NCI-H1417 treated with DMSO at 0.1 percent for 48 hours (cell line): ENCODE measurements at regions not wholly inside any gene's neighbourhood (a gene's known extent, or its start where the extent isn't known, plus 50 kb on each side); places are given as distances from the start of the nearest gene placed in this dataset.

Experiments used
- DNase-seq: peaks from one replicate; lab custom pipeline; 2025; lab: John Stamatoyannopoulos, UW

DNA sequence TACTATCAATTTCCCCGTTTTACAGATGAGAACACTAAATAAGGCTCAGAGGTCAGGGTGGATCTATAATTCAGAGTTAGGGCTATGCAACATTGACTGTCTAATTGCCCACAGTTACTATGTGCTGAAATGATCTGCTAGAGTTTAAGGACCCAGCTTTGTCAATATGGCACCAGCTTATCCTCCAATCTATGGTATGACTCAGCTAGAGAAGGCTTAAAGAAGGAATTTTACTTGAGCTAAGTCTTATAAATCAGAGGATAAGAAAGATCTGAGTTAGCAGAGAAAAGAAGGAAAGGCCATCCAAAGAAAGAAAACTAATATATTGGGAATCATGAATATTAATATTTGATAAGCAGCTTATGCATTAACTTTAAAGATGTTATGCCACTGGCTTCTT, 78.1 kb downstream of the ASB9 start:
- no peak for DNase-seq

GRCh38 chrX:15188039-15188438, 81.8 kb downstream of the ASB9 start:
- DNase-seq, result no peak

- no peak for DNase-seq
Measured at GRCh38 chrX:15177316-15177715, 92.6 kb downstream of the ASB9 start.

DNA sequence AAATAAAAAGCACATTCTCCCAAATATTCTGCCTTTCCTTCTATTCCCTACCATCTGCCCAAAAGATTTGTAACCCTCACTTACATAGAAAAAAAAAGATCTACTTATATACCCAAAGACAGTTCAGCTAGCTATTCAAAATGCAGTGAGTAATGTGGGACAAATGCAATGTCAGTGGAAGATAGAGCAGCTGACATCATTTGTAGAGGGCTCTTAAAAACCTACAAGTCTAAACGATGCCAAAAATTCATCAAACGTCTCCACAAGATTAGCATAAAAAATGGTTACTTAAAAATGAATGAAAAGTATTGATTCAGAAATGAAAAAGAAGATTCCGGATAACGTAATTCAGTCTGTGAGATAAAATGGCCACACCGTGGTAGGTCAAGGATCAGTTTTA, 96.5 kb downstream of the ASB9 start:
- no peak for DNase-seq

DNA sequence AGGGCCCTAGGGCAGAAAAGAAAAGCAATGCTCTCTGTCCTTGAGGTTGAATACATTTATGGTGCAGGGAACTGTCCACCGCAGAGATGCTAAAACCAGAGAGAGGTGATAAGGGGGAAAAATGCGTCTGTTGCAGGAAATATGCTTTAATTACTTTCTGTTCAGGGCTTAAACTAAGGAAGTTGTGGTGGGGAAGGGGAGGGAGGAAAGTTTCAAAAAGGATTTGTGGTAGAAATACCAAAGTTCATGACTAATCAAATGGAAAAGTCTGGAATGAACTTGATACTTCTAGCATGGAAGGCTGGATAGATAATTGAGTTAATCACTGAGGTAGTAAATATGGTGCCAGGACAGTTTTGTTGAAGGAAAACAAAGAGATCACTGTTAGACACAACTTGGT, 99.0 kb downstream of the ASB9 start:
- no peak for DNase-seq

GRCh38 chrX:15167826-15168225, 102.1 kb downstream of the ASB9 start:
- DNase-seq, result no peak

DNA sequence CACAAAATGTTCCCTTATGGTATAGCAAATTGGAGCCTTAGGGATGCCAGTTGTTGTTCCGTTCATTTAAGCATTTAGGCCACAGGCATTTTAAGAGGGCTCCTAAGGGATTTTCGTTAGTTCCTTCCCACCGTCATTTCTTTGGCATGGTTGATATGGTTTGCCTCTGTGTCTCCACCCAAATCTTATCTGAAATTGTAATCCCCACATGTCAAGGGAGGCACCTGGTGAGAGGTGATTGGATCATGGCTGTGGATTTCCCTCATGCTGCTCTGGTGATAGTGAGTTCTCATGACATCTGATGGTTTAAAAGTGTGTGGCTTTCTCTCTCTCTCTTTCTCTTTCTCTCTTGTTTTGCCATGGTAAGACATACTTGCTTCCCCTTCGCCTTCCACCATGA, 104.1 kb downstream of the ASB9 start:
- DNase-seq, result no peak

GRCh38 chrX:15163131-15163530, 106.8 kb downstream of the ASB9 start:
- no peak for DNase-seq

DNA sequence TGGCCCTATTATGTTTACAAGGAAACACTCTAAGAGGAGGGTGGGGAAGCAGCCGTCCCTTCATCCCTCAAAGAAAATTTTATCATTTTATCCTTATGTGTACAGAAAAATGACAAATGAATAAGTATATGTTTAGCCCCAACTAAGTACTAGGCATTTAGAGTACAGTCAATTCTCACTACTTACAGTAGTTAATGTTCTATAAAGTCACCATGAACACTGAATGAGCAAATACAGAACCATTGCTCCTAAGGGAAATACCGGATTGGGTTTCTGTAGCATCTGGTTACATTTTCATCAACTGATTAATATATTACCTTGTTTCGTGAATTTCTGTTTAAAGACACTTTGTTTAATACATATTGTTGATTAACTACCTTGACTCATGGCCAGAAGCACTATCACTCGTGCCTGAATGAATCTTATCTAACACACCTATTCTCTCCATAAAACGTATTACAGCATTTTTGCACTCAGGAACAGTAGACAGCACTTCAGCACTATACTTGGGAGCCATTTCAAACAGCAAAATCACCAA, 109.3 kb downstream of the ASB9 start:
- DNase-seq, result no peak

DNA sequence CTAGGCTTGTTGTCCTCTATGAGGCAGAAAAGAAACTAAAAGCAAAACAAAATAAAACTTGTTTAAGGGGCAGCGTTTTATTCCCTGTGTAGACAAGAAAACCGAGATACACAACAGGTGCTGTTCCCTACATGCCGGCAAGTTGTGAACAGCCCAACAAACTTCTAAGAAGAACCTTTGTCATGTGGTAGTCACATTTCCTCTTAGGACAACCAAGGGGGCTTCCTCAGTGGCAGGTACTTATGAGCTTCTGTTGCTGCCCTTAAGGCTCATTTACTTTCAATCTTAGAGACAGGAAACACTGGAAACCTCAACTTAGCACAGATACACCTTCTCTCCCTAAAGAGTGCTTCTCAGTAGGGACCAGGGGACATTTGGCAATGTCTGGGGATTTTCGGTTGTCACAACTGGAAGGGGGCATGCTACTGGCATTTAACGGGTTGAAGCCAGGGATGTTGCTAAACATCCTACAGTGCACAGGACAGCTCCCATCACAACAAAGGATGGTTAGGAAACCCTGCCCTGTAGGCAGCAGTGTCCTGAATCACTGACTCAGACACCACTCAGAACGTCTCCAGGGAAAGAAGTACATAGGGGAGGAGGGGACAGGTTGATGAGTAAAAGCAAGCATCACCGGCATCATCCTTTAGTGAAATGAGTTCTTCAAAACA, 111.0 kb downstream of the ASB9 start:
- no peak for DNase-seq

DNA sequence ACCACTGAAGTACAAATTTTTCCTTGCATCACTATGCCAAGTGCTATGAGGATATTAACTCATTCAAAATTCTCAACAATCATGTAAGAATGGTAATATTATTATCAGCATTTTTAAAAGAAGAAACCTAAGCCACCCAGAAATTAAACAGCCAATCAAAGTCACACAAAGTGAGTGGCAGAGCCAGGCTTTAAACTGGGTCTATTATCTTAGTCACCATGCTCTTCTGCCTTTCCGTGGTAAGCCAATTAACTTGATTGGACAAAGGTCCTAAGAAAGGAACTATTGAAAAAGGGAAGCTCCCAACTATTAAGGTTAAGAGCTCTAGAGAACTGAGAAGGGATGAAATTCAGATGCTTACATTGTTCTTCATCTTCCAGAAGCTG, 111.5 kb downstream of the ASB9 start:
- no peak for DNase-seq

DNA sequence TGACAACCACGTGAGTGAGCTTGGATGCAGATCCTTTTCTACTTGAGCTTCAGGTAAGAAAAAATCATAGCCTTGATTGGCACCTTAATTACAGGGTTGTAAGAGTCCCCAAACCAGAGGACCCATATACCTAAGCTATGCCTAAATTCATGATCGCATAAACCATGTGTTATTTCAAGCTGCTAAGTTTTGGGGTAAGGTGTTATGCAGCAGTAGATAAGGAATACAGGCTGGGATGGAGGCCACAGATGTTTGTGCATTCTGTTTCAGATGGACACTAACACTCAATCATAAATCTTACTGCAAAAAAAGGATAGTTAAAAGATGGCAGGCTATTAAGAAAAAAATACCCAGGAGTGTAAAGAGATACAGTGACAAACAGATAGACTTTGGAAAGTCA, 112.3 kb downstream of the ASB9 start:
- no peak for DNase-seq

DNA sequence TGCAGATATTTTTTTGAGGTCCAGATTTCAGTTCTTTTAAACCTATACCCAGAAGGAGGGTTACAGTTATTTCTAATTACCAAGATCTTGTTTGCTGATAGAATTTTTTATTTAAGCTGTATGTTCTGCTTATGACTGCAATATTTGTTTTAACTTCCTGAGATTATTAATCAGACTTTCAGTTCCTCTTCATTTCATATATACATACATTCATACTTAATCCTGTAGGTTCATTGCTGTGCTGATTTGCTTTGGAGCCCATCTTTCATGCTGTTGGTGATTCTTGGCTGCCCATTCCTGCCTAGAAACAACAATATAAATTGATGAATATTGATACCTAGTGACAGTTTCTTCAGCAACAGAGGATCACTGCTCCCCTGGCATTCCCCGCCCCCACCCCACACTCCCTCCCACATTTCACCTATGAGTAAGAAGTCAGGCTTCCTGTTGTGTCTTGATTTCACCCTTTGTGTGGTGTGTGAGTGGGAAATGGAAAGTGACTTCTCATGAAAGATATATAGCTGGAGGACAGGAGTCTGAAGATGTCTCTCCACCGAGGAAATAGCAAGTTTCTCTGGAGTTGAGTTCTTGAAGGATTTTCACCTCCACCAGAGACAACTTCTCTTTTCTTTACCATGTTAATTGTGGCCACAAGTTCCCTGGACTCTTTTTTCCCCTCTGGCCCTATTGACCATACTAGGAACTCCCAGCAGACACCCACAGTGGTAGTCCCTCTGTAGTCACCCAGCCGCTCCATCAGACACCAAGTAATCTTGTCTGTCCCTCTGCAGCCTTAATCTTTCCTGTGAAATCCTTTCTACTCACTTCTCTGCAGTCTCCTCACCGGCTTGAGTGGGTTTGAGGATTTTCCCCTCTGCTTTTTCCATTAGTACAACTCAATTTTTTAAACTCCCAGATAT, 118.4 kb downstream of the ASB9 start:
- DNase-seq, result no peak

- DNase-seq, result no peak
Measured at GRCh38 chrX:15150586-15150985, 119.3 kb downstream of the ASB9 start.

DNA sequence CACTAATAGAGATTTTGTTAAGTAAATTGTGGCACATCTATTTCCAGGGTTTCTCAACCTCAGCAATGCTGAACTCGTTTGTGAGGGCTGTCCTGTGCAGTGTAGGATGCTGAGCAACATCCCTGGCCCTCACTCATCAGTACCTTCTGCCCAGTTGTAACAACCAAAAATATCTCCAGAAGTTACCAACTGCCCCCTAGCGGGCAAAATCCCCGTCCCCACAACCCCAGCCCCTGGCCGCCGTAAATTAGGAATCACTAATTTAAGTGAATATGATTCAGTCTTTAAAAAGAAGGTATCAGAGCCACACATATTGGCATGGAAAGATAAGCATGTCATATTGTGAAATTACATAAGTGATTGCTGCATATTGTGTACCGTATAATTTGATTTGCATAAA, 123.4 kb downstream of the ASB9 start:
- DNase-seq, result no peak

- no peak for DNase-seq
Measured at GRCh38 chrX:15143825-15144121, 126.1 kb downstream of the ASB9 start.

DNA sequence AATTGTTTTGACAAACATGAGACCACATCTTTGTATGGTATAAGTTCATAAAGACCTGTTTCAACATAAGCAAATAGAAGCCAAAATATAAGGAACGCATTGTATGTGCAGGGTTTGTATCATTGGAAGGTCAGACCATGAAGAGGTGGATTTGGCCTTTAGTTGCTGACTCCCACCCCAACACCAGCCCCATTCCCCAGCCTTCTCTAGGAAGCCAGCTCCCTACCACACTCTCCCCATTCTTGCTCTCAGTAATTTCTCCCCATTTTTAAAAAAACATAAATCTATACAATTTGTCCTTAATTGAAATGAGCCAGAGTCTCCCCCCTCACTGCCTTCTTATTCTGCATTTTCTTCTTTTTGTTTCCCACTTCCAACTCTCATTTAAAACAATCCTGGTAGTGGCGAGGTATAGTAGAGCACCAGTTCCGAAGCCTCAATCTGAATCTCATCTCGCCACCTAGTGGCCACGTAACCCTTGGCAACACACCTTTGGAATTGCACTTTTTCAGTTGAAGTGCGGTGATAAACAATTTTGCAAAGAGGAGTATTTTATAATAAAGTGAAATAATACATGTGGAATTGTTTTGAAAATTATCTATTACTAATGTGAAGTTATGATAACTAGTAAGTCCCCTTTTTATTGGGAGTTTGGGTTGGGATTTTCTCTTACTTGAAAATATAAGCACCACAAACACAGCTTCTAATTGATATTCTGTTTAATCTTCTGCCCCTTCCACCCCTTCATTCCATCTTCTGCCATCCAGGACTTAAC, 126.6 kb downstream of the ASB9 start:
- peak; percentile 17 for DNase-seq

DNA sequence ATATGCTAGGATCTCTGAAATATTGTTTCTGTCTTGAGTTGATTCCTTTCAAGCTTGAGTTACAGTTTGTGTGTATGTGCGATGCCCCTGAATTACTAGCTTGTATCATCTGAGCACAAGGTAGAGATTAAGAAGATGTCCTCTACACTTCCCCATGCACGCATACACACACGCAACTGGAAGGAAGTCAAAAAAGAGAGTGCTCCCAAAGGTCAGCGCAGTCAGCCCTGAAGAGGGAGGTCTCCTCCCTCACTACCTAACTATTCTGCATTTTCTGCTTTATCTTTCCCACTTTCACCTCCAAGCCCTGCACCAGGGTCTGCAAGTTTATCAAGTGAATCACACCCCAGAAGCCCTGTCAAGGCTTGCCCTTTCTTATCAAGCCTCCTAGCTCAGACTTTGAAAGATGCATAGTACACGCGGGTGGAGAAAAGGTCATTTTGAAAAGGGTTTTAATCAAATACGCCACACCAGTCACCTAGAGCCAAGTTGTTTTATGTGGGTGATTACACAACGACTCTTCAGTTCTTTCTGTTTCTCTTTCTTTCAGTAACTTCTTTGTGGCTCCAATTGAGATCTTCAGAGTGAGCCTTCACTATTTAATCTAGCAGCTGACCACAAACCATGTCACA, 127.7 kb downstream of the ASB9 start:
- DNase-seq, result no peak

GRCh38 chrX:15136795-15137194, 133.1 kb downstream of the ASB9 start:
- no peak for DNase-seq

DNA sequence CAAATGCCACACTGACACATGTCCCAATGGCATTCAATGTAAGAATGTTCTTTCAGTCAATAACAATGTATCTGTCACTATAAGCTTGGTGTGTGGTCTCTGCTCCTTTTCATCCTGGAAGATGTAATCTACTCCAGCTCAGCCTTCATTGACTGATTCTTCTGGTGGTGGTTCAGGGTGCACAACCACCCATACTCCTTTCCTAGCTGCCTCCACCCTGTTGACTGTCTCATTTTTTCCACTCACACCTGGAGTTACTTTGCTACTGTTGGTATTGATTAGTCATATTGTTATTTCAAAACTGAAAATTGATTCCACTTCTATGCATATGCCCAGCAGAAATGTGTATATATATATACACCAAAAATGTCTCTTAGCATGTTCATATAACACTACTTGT, 140.5 kb downstream of the ASB9 start:
- no peak for DNase-seq

GRCh38 chrX:15128861-15129260, 141.0 kb downstream of the ASB9 start:
- DNase-seq, result no peak

DNA sequence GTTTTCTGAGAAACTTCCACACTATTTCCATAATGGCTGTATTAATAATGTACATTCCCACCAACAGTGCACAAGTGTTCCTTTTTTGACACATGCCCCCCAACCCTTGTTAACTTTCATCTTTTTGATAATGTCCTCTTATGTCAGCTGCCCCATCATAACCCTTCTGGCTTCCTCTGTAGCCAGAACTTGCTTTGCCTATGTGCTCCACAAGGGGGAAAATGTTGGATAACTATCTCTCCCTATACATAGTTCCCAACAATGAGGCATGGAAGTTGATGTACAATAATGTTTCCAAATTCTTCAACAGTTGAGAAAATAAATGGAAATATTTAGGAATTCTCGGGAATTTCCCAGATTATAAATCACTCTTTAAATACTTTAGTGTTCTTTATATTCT, 142.9 kb downstream of the ASB9 start:
- no peak for DNase-seq
